Prostate gland (tissue), 2 donors: ENCODE measurements at regions not wholly inside any gene's neighbourhood (a gene's known extent, or its start where the extent isn't known, plus 50 kb on each side); places are given as distances from the start of the nearest gene placed in this dataset.

Experiments
- DNase-seq: peaks from one replicate; pipeline ENCODE4 v3.0.0-alpha.2; 2019; ENCODE audit warnings: low spot score
- H3K27ac ChIP-seq, 2 donors: fragments of 200-600 bp; sonication (generic); 2 replicates each; pipeline ENCODE4 v1.5.1; 2017 to 2019
- H3K27me3 ChIP-seq: fragments of 200-600 bp; sonication (generic); replicated peaks from 2 replicates; pipeline ENCODE4 v1.5.1; 2019; ENCODE audit not compliant: insufficient read depth
- H3K36me3 ChIP-seq, 2 donors: fragments of 200-600 bp; sonication (generic); 1 replicate in 1 of 2; 2 replicates in 1 of 2; pipeline versions ENCODE4 v1.5.1 to v1.8.1; 2017 to 2019
- H3K4me1 ChIP-seq: fragments of 200-600 bp; sonication (generic); replicated peaks from 2 replicates; pipeline ENCODE4 v1.5.1; 2019
- H3K4me3 ChIP-seq, 2 donors: fragments of 200-600 bp; sonication (generic); 2 replicates each; pipeline ENCODE4 v1.5.1; 2017 to 2019
- H3K9me3 ChIP-seq: fragments of 200-600 bp; sonication (generic); 2 replicates; pipeline ENCODE4 v1.5.1; 2017
- CTCF ChIP-seq, 4 experiments: fragments of 200-600 bp in 2 of 4; fragments of 450-650 bp in 2 of 4; sonication (generic) in 2 of 4; IDR thresholded peaks; 1 replicate in 3 of 4; 2 replicates in 1 of 4; pipeline ENCODE4 v1.5.1; 2016 to 2019; ENCODE audit warnings: antibody characterized with exemption in 4 of 4, mild to moderate bottlenecking in 2 of 4, moderate library complexity in 2 of 4
- POLR2A ChIP-seq: fragments of 450-650 bp; IDR thresholded peaks from one replicate; pipeline ENCODE4 v1.6.1; 2016; ENCODE audit warnings: antibody characterized with exemption, mild to moderate bottlenecking
- POLR2AphosphoS5 ChIP-seq: sonication (generic); formaldehyde crosslinking; IDR thresholded peaks from one replicate; pipeline ENCODE4 v1.6.1; 2017; ENCODE audit warnings: antibody characterized with exemption
- WGBS: methylation state at CpG from one replicate; pipeline ENCODE4 v1.1.5; 2018; 5-methylcytosine and 5-hydroxymethylcytosine counted together
- intact Hi-C: fragments of 100-400 bp; cut with DNase I; formaldehyde crosslinking; loops from one replicate; pipeline ENCODE4 v1.14.2; 2022

- no peak overlapping the region for H3K27ac ChIP-seq
- TF ChIP-seq CTCF (IDR thresholded peaks at IDR 0.05) (no peak), POLR2AphosphoS5 (no peak), POLR2A (no peak)
- no peaks in the 10 kb centered on the region for H3K4me1 ChIP-seq
- no peaks in the 10 kb centered on the region for H3K27me3 ChIP-seq
- intact Hi-C loops = no loop called here
- WGBS = 63% methylated on average over 2 of the region's 2 CpGs
- H3K4me3 ChIP-seq = no peak overlapping the region
- DNase-seq = no peak
- H3K9me3 ChIP-seq = no peaks in the 10 kb centered on the region
- no peaks in the 10 kb centered on the region for H3K36me3 ChIP-seq
Observed at GRCh38 chr4:124173912-124174311, 538.6 kb downstream of the ANKRD50 start.

- intact Hi-C loops = no loop called here
- TF ChIP-seq POLR2A = no peak
- no peak for TF ChIP-seq CTCF (IDR thresholded peaks at IDR 0.05)
- no peak for TF ChIP-seq POLR2AphosphoS5
- Histone ChIP-seq H3K4me1 (no peaks in the 10 kb centered on the region), H3K27me3 (no peaks in the 10 kb centered on the region), H3K9me3 (no peaks in the 10 kb centered on the region), H3K27ac (no peak overlapping the region), H3K4me3 (no peak overlapping the region), H3K36me3 (no peaks in the 10 kb centered on the region)
- 88% methylated on average over 4 of the region's 4 CpGs for WGBS
- DNase-seq = no peak
Observed at GRCh38 chr4:124177647-124178425, 534.7 kb downstream of the ANKRD50 start.

- H3K4me1 ChIP-seq = no peaks in the 10 kb centered on the region
- TF ChIP-seq CTCF (IDR thresholded peaks at IDR 0.05) (no peak), POLR2AphosphoS5 (no peak), POLR2A (no peak)
- no peaks in the 10 kb centered on the region for H3K36me3 ChIP-seq
- H3K27ac ChIP-seq = no peak overlapping the region
- no peaks in the 10 kb centered on the region for H3K27me3 ChIP-seq
- intact Hi-C loops = no loop called here
- H3K4me3 ChIP-seq = no peak overlapping the region
- 79% methylated on average over 4 of the region's 4 CpGs for WGBS
- DNase-seq = no peak
- H3K9me3 ChIP-seq = no peaks in the 10 kb centered on the region
Observed at GRCh38 chr4:124178449-124179021, 534.0 kb downstream of the ANKRD50 start.

DNA sequence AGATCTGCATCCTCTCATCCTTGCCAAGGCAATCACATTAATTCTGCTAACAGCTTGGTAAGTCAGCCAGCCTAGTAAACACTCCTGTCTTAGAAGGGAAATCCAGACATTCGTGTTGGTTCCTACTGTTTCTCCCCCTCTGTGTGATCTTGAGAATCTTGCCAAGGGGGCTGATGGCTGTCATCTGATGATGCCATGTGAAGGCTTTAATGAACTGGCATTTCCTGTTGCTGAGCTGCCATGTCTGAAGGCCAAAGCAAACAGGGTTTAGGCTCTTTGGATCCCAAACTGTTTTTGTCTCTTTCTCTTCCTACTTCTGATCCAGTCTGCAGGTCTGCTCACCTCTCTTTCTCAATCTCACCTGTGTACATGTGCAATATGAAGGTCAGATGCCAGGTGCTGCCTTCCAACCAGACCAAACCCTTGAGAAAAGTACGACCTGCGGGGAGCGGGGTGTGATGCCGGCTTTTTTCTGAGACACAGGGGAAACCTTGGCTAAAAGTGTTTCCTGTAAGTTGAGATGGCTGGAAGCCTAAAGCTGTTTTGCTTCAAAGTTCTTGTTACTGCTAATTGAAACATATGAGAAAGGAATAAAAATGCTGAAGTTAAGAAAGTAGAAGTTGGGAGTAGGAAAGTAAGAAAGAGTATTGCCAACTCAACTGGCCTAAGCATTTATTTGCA, 532.9 kb downstream of the ANKRD50 start:
- H3K36me3 ChIP-seq = no peaks in the 10 kb centered on the region
- H3K27ac ChIP-seq = no peak overlapping the region
- DNase-seq = peak; percentile 40
- no peaks in the 10 kb centered on the region for H3K9me3 ChIP-seq
- no peaks in the 10 kb centered on the region for H3K4me1 ChIP-seq
- 16% methylated on average over 5 of the region's 5 CpGs for WGBS
- no peak for TF ChIP-seq CTCF (IDR thresholded peaks at IDR 0.05)
- TF ChIP-seq POLR2AphosphoS5 = peak; percentile 48
- no peak for TF ChIP-seq POLR2A
- no peak overlapping the region for H3K4me3 ChIP-seq
- intact Hi-C loops = no loop called here
- H3K27me3 ChIP-seq = no peaks in the 10 kb centered on the region
